Activated CD8-positive, alpha-beta memory T cell treated with anti-CD3 and anti-CD28 coated beads for 36 hours (primary cell): ENCODE measurements at regions not wholly inside any gene's neighbourhood (a gene's known extent, or its start where the extent isn't known, plus 50 kb on each side); places are given as distances from the start of the nearest gene placed in this dataset.

Source experiments
- CTCF ChIA-PET: fragments of 350-600 bp; sonication (Branson Sonifier 250); formaldehyde crosslinking; loops from one replicate; lab custom pipeline; 2021; ENCODE audit warnings: antibody characterized with exemption; lab: Charles Lee
- POLR2A ChIA-PET: fragments of 350-600 bp; sonication (Branson Sonifier 250); formaldehyde crosslinking; loops from one replicate; lab custom pipeline; 2021; ENCODE audit warnings: antibody characterized with exemption; lab: Charles Lee

DNA sequence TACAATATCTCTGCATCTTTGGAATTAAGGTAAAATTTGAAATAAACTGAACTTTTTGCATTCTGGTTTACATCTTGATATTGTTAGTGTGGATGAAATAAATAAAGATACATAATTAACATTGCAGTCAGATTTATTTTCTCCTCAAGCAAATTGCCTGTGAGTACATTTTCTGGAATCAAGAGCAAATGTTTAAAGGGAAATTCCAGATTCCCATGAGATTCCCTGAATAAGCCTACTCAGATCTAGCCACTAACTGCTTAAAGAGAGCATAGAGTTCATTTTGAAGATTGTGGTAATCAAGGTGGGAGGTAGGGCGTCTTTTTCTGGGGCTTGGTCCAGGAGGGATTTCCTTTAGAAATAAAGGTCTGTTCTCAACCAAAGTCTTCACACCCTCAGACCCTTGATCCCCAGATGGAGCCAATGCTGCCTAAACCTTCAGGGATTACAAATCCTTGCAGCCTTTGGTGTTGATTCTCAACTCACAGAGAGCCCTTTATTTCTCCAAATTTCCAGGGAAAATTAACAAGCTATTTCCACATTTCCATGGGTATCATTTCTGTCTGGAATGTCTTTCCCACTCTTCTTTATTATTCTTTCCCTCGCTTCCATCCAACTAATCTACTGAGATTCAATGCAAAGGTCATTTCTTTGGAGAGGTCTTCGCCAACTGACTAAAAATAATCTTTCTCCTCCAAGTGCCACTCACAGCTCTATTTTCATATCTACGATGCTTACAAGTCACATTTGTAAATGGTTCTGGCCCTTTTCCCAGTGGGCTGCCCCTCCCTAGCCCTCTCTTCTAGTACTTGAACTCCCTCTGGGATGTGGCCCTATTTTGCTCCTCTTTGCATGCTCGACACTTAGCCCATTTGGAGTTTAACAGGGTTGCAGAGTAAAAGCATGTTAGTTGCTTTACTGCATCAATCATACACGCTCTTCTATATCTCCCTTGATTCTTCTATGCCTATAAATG is 79.8 kb upstream of the SPATS2L start:
- ChIA-PET POLR2A (no interaction called here), CTCF (no interaction called here)

DNA sequence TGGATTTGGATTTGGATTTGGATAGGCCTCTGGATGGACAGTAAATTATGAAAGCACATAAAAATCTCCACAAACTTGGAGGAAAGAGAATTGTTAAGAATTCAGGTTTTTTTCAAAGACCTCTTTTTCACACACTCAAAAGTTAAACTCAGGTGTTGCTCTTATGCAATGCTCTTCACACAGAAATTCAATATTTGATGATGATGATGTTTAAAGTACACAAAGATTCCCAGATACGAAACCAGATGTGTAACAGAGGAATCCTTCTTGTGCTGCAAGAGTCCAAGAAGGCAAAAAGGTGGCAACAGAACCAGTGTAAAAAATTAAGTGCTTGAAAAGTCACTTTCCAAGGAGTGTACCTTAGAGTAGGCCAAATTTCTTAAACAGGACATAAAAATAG is 75.8 kb upstream of the SPATS2L start:
- POLR2A ChIA-PET: no interaction called here
- CTCF ChIA-PET: no interaction called here

DNA sequence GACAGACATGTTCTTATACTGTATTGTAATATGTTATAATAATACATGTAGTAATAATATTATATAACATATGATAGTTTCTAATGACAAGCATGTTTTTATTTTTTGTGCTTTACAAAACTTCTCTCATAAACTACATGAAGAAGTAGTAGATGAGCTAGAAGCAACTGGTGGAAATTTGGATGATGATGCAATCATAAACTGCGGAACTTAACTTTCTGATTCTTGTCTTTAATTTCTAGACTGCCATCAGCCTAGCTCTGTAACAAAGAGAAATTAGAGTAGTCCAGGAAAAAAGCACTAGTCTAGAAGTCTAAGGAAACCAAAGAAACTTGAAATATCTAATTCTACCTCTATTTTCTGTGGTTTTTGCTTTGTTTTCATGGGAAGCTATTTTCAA is 71.0 kb upstream of the SPATS2L start:
- ChIA-PET CTCF (no interaction called here), POLR2A (no interaction called here)

DNA sequence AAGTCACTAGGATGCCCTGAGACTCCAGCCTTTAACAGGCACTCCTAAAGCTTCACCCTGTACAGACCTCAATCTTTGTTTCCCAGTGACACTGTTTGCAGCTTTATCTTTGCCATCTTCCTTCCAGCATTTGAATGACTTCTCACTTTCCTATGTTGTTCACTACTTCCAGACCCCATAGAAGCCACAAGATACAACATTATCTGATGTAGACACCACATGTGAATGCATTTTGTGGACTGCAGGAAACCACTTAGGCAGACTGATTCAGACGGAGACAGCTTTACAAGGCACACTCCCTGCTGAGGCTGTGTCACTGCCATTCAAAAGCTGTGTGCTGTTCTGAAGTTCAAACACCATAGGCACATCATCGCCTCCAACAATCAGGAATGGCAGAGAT is 67.3 kb upstream of the SPATS2L start:
- ChIA-PET CTCF (no interaction called here), POLR2A (no interaction called here)

DNA sequence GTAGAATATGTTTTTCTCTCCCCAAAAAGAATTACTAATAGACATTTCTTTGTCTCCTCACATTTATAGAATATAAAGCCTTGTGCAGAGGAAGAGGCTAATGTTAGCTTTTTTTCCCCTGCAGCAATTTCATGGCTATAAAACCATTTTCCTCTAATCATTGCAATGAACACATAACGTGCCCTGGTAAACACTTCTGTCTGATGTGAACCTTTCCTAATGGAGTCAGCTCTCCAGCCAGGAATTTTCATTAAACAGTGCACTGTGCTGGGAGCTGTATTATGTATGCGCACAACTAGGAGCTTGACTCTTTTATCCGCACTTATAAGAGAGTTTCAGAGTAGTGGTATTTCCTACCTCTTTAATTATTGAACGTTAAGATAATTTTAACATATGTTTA is 63.9 kb upstream of the SPATS2L start:
- POLR2A ChIA-PET: no interaction called here
- CTCF ChIA-PET: no interaction called here

- ChIA-PET CTCF (no interaction called here), POLR2A (no interaction called here)
These were observed 63.1 kb upstream of the SPATS2L start for GRCh38 chr2:200243441-200243840.

- CTCF ChIA-PET: no interaction called here
- POLR2A ChIA-PET: no interaction called here
These were observed 62.4 kb upstream of the SPATS2L start for GRCh38 chr2:200244111-200244510.

DNA sequence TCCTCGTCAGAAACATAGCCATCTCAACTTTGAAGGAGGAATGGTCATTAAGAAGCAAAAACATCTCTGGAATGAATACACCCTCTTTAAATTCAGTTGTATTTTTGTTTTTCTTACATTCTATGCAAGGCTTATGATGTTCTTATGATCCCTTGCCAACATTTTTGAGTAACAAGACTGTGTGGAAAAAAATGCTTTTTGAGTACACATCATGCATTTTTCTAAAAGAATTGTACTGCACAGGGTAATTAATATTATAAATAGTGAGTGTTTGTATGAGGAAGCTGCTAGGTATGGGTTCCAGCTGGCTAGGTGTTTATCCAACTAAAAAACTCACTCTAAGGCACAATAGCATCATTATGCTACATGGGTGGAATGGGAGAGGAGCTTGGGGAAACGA is 59.0 kb upstream of the SPATS2L start:
- CTCF ChIA-PET: no interaction called here
- POLR2A ChIA-PET: no interaction called here

GRCh38 chr2:200252265-200253067 is 54.0 kb upstream of the SPATS2L start:
- ChIA-PET CTCF (no interaction called here), POLR2A (no interaction called here)

DNA sequence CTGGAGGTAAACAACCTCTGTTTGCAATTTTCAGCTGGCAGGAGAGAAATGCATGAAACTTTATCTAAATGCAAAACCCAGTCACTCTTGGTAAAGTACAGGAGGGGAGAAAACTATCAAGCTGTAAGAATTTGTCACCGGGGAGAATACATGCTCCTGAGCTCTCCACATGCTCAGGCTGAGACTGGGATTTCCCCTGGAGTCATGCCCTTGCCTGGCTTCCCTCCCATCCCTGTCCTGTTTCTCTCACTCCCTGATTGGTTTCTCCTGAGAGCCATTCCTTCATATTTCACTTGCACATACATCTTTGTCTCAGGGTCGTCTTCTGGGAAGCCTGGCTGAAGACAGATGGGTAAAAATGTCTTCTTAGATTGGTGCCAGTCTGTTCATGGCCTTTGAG is 52.9 kb upstream of the SPATS2L start:
- ChIA-PET CTCF (interaction anchor here (0.7 kb wide), 1 partner anchor 217 kb away, joined by 3 read pairs; no protein-coding TSS in a partner anchor), POLR2A (no interaction called here)

- ChIA-PET CTCF (no interaction called here), POLR2A (no interaction called here)
These were observed 51.7 kb upstream of the SPATS2L start for GRCh38 chr2:200254773-200255172.

- POLR2A ChIA-PET: no interaction called here
- CTCF ChIA-PET: no interaction called here
These were observed 50.9 kb upstream of the SPATS2L start for GRCh38 chr2:200255549-200255948.
